ENCODE measurements at regions not wholly inside any gene's neighbourhood (a gene's known extent, or its start where the extent isn't known, plus 50 kb on each side); places are given as distances from the start of the nearest gene placed in this dataset.
A peak's percentile ranks its signal among the peaks of the same experiment; 100 is the strongest.

DNA sequence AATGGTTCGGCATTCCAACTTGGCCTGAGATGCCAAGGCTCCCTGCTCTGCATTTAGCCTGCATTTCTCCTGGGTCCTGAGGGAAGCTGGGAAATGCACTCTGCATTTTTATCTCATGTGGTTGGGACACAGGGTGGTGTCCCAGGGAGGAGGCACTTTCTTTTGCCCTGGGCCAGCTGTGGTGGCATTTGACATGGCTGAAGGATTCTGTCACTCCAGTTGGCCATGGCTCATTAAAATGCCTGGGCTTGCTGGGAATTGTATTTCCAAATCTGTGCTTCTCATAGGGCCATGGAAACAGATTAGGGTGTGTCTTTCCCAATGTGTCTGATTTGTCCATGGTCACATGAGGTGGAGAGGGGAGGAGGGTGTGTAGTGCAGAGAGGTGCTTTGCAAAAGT, 128.3 kb upstream of the RGMA start:
- no peak for DNase-seq

DNA sequence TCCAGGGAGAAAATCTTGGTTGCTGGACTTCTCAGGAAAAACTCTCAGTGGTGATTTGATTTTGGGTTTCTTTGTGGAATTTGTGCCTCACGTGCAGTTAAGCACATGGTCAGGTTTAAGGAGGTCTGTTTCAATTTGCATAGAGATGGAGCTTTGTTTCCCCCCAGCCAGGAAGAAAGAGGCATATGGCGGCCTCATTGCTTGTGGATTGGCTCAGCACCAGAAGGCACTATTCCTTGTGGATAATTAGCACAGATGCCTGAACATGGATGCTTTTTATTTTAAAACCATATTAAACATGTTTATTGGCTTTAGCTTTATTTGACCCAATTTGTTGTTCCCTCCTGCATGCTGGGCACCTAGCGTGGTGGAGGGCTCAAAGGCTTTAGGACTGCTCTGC, 125.1 kb upstream of the RGMA start:
- no peak for DNase-seq

DNA sequence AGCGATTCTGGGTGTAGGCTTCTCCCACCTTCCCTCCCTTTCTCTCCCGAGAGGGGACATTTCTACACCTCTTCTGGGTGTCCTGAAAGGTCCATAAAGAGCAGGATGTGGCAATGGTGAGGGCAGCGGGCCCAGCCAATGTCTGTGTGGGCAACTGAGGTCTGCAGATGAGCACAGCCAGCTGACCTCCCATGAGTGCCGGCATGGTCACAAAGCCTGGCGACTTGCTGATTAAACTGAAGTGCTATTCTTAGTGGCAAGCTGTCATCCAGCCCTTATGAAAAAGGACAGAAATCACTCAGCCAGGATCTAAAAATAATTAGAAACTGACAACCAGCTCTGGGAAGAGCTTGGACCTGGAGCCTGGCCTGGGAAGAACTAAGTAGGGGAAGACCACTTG, 124.3 kb upstream of the RGMA start:
- no peak for DNase-seq

DNA sequence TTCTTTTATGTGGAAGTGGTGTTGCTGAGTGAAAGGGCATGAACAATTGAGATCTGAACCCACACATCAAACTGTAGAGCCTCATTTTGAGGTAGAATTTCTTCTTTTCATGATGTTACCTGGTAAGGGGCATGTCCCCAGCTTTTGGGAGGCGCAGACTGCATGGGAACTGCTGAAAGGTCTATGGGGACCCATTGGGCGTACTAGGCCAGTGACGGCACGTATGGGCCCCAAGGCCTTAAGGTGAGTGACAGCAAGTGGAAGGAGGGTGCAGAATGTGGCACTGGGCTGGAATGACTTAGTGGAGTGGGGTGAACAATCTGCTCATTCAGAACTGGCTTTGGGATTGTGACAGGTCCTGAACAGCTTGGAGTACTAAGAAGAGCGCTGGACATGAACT, 123.6 kb upstream of the RGMA start:
- DNase-seq, result no peak

DNA sequence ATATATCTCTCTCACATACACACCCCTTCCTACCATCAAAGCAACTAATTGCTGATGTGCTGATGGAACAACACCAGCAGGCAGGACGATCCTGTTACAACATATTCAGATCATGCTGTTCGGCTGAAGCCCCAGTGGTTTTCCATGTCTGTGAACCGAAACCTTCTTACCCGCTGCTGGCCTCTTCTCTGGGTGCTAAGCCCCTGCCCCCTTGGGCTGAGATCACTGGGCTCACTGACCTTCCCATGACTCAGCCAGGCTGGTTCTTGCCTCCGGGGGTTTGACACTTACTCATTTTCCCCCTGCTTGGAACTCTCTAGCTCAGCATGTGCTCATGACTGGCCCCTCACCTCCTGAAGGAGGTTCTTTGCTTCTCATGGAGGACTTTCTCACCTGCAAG, 122.0 kb upstream of the RGMA start:
- DNase-seq, result no peak

DNA sequence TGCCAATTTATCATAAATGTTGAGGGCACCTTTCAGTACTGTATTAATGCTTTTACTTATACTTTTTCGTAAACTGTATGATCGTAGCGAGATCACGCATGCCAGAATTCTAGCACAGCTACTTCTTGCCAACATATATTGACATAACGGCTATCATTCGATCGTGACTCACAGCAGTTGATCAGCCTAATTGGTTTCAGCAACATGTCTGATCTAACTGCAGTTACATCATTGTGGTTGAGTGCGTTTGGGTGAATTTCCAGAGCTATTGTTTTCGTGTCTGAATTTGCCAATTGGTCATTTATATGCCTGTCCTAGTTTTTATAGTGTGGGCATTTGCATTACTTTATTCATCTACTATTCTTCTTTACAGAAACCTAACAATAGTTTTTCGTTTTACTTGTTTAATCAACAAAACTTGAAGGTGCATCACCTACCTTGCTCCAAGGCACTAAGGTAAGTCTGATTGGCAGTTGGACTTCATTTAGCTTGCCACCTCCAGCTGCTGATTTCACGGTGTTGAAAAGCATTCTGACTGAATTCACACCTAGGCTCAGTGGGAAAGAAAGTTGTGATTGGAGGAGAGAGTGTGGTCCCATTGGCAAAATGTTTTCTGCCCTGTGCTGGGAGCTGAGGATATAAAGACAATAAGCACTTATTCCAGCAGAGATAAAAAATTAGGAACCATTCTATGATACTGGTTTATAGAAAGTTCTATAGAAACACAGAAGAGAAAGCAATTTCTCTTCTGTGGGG, 120.9 kb upstream of the RGMA start:
- DNase-seq, result peak; percentile 27

DNA sequence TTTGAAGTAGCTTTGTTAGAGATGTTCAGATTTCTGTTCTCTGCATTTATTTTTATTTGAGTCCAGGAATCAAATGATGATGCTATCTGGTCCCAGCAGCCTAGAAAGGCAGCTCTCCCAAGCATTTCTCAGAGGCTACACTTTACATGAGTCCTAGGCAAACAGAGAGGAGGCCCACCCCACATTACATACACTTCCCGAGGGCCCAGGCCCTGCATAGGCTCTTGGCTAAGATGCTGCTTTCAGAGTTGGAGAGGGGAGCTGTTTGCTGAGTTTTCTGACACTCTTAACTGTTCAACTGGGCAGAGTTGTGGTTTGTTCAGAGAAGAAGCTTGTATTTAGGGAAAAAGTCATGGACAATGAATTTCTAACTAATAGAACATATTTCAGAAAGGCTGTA, 117.9 kb upstream of the RGMA start:
- DNase-seq, result no peak

DNA sequence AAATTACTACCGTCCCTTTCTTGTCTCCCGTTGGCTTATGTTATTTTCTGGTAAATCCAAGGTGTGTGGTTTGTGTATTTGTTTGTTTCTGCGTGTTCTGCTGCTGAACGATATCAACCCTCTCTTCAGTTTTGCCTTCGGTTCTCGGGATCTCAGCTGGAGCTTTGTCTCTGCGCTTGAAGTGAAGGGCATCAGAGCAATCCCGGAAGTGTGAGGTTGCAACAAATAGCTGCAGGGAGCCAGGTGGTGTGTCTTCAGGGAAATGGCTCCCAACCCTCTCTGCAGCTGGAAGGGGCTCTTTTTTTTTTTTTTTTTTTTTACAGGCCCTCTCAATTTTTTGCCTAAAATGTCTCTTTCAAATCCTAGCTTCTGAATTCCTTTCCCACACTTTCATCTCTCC, 116.4 kb upstream of the RGMA start:
- DNase-seq, result no peak

DNA sequence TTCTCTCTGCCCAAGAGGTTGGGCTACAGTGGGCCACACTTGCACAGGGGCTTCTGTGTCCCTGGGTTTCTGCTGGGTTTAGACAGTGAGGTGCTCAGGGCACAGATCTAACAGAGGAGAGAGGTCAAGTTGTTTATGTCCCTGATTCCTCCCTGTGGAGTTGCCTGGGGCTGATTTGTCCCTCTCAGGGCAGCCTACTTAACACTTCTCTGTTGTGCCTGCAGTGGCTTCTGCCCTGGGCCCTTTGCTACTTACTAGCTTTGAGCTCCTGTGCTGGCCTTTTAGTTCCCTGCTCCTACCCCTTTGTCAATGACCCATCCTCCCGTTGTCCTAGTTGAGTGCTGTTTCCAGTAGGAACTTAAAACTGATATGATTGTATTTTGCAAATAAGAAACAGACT, 114.0 kb upstream of the RGMA start:
- no peak for DNase-seq

DNA sequence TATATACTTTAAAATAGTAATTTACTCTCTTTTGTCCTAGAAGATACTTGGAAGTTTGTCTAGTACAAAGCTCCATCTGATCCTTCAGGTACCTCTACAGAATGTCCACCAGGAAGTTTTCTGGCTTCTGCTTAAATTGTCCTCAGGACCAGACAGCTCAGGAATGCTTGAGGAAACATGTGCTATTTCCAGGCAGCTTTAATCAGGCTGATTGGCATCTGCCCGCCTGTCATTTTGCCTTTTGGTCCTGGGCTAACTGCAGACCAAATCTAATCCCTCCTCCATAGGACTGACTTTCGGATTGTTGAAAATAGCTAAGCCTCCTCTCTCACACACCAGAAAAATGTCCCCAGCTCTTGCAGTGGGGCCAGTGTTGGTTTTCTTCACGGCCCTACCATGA, 113.4 kb upstream of the RGMA start:
- no peak for DNase-seq

DNA sequence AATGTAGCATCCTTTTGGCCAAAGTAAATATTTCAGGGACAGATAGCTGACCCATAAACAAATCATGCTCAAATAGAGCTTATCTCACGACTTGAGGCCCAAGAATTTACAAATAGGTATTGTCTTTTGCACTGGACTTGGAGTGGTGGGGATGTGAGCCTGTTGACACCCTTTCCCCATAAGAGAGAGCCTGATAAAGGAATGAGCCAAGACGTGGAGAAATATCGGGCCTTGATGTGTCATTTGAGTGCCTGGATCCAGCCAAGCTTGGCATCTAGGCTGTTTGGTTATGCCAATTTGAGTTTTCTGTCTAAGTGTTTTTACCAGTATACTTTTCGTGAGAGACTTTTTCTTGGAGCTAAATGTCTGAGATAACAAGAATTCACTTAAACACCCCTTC, 112.9 kb upstream of the RGMA start:
- DNase-seq, result no peak

DNA sequence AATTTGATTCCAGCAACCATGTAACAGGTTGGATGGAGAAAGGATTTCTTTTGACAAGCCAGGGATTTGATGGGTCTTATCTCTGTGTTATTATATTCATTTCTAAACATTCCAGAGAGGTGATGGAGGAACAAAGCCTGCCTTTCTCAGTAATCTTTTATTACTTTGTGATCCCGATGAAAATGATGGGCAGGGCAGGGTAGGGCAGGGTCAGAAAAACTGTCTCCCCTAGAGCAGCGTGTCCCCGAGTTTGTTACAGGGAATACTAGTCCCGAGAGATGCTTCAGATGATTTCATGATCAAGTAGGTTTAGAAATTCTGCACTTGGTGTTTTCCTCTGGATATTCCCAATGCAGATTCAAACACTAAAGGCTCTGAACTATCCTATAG, 111.8 kb upstream of the RGMA start:
- DNase-seq, result no peak

DNA sequence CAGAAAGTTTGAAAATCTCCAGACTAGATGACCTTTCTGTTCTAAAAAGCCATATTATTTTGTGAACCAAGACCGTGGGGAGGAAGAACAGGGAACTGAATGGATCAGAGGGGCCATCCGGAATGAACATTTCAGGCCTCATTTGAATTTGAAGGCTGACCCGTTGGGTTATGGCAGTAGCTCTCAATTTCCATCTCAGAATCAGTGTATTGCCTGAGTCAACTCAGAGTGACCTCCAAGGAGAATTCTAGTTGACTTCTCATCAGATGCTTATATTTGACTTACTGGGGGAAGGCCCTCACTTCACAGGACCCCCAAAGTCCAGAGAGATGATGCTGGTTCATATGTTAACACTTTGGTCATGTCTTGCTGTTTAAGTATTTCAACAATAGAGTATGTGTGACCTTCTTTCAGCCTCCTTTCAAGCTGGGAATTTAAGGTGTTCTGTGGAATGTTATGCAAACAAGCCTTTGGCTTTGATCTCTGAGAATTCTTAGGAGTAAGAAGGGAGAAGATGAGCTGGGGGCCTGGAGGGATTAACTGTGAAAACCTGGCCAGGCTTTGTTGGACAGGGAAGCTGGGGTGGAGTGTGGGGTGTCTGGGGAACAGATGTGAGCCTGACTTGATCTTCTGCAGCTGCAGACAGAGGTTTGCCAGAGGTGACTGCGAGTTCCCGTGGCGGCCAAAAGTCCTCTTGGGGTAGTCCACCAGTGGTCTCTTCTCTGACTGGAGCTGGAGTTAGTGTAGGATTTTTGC, 111.2 kb upstream of the RGMA start:
- no peak for DNase-seq

DNA sequence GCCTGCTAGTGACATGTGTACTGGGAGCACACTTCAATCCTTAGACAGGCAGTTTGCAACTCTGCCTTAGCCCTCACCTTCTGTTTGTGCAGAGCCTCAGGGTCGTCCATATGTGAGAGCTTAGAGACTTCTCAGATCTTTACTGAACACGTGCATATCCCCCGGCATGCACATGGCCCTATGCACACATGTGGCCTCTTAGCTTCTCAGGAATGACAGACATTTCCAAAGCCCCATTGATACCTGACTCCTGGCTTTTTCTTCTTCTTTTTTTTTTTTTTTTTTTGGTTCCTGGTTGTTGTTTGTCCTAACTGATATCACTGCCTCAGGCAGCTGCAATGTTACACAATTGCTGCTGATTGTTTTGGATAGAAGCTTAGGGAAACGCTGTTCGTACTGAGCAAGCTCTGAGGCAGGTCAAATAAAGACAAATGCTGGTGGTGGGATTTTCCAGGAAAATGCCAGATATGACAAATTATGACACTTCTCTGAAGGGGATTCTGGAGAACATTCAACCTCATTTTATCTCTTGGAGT, 107.2 kb upstream of the RGMA start:
- DNase-seq, result no peak

DNA sequence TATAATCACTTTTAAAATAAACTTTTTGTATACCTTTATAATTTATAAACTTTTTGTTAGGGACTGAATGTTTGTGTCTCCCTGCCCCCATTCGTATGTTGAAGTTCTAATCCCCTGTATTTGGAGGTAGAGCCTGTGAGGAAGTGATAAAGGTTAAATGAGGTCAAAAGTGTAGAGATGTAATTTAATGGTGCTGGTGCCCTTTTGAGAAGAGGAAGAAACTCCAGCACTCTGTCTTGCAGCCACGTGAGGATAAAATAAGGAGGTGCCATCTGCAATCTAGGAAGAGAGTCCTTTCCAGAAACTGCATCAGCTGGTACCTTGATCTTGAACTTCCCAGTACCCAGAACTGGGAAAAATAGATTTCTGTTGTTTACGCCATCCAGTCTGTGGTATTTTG, 106.1 kb upstream of the RGMA start:
- DNase-seq, result no peak

DNA sequence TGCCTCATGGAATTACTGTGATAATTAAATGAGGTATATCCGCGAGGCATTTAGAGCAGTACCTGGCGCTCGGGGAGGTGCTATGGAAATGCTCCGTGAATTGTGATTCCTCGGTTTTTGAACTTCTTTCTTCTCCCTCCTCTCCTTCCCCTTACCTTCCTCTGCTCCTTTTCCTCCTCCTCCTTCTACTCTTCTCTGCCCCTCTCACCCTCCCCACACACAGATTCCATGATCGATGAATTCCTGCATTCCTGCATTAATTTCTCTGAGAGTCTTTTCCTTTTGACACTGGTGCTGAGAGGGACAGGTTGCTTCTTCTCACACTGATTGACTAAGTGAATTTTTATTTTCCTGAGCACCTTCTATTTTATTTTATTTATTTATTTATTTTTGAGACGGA, 101.2 kb upstream of the RGMA start:
- DNase-seq, result no peak

DNA sequence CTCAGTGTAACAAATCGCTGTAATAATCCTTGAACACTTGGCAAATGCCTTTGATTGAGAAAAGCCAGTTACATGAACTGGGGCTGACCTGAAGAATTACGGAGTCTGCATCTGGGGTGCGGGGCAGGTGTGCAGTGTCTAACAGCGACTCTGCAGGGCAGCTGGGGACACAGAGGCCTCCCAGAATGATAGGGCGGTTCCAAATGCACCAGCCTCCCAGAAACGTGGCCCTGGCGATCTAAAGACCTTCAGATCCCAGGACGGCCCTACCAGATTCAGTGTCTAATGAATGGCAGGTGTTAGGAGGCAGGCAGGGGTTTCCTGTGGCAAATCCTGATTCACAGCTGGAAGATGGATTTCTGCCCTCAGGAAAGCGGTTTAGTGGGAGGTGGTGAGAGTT, 100.5 kb upstream of the RGMA start:
- DNase-seq, result no peak

DNA sequence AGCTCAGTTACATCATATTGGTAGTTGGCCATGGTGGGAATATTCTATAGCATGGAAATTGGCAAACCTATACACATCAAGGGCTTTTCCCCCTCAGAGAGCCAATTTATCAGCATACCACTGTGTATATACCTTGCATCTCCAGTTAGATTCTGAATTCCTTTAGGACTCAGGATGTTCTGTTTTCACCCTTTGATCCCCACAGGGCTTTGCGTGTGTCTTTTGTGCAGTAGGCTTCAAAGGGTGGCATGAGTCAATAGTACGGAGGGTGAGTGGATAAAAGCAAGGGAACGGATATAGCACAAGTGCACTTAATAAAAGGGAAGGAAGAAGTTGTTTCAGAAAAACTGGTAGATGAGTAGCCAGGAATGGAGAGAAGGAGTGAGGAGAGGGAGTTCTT, 99.2 kb upstream of the RGMA start:
- DNase-seq, result no peak

DNA sequence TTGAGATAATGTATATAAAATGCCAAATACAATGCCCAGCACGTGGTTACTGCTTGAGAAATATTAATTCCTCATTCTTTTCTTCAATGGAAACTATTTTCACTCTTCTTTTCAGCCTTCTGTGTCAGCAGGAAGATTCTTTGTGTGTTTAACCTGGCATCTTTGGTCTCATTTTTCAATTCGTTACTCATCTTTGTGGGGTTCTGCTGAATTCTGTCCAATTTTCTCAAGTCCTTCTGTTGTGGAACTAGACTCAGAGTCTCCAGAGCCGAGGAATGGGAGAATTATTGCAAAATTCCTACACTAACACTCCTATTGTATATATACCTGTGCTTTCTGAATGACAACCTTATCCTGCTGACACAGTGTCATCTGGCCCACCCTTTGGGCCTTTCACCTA, 96.8 kb upstream of the RGMA start:
- DNase-seq, result peak; percentile 28

DNA sequence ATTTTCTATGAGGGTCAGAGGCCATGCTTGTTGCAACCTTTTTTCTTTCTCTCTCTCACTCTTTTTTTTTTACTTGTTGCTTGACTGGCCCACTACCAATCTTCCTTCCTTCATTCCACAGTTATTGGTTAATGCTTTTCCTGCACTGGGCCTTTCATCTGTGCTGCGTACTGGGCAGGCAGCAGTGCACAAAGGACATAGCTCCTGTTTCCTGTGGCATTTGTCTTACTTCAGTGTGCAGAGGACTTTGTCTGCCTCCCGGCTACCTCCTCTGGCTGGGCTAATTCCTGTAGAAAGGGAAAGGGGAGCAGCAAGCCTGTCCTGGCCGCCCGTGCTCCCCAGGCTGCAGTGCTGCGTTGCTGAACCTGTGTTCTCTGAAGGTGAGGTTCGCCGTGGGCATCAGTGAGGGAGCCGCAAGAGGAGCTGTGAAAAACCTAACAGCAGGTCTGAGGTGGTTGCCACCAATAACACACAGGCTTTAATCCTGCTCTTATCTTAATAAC, 93.7 kb upstream of the RGMA start:
- DNase-seq, result no peak

DNA sequence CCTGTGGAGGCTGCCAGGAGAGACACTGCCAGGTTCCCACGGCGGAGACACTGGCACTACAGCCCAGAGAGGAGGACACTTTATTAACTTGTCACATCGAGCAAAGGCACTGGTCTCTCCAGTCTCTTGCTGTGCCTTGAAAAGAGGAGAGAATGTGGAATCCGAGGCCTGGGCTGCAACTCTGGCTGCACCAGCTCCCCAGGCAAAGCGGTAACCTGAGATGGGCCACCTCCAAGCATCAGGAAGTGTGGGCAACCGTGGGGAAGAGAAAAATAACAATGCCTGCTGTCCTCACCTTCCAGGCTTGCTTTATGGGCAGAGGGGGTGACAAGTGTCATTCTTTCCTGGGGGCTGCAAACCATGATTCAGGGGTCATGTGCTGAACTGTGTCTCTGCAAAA, 91.6 kb upstream of the RGMA start:
- no peak for DNase-seq

DNA sequence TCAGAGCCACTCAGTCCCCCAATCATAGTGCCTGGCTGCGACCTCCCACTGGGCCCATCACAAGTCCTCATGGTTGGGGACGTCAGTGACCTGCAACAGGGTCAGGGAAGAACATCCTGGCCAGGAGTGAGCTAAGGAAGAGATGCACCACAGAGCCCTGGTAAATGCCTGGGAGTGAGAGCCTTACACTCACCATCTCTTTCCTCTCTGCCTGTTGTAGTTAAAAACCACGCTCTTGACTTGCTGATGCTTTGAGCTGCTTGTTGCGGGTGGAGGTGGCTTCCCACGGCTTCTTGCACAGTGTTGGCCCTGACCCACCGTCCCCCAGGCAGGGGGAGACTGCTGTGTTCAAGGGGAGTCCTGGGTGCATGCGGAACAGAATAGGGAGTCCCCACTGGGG, 91.1 kb upstream of the RGMA start:
- no peak for DNase-seq

DNA sequence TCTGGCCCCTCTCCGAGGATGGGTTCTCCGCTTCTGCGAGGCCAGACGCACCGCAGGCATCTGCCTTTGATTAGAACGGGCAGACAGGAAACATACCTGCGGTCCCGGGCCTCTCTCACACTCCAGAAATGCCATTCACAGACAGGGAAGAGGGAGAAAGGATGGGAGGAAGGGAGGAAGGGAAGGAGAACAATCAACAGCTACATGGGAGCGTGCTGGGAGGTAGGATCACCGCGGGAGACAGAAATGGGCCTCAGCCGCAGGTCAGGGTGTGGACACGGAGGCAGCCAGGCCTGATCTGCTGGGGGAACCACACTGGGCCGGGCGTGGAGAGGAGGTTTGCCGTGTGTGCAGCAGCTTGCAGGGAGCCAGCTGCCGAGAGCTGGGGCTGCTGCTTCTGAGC, 90.7 kb upstream of the RGMA start:
- peak; percentile 89 for DNase-seq

DNA sequence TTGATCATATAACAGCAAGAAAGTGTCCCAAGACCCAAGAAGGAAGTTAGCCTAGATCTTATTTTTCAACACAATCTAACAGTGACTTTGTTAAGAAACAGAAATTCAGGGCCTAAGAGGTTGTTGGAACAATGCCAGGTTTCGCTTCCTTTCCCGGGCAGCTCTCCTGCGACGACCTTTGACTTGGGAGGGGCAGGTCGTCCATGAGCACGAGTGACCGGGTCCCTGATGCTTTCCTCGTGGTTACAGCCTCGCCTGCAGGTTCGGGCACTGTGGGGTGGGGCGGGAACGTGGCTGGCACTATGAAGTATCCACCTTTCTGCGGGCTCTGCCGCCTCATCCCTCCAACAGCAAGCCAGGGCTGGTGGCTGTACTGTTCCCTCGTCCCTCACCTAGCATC, 90.1 kb upstream of the RGMA start:
- peak; percentile 12 for DNase-seq
